Type B pancreatic cell (in vitro differentiated cells): ENCODE measurements at regions not wholly inside any gene's neighbourhood (a gene's known extent, or its start where the extent isn't known, plus 50 kb on each side); places are given as distances from the start of the nearest gene placed in this dataset.
"Not testable (repeated sequence)": the region's sequence is repeated elsewhere in the genome, so short reads cannot be mapped to it uniquely, and the experiment has no call there.

Experiments
- DNase-seq: peaks from one replicate; pipeline ENCODE4 v3.0.0; 2021; ENCODE audit warnings: mixed read lengths; ENCODE audit not compliant: unreplicated experiment; ENCODE audit errors: extremely low spot score
- H3K27ac Mint-ChIP-seq: 2 replicates; pipeline ENCODE4 v1.8.0; 2021; ENCODE audit warnings: mild to moderate bottlenecking, mixed read lengths
- H3K27me3 Mint-ChIP-seq: 2 replicates; pipeline ENCODE4 v1.8.0; 2021; ENCODE audit warnings: mixed read lengths
- H3K36me3 Mint-ChIP-seq: 2 replicates; pipeline ENCODE4 v1.8.0; 2021; ENCODE audit warnings: mixed read lengths
- H3K4me1 Mint-ChIP-seq: one replicate; pipeline ENCODE4 v1.8.0; 2021; ENCODE audit warnings: mixed read lengths; ENCODE audit not compliant: unreplicated experiment
- H3K4me3 Mint-ChIP-seq: 2 replicates; pipeline ENCODE4 v1.8.0; 2021; ENCODE audit warnings: mild to moderate bottlenecking, mixed read lengths
- H3K9me3 Mint-ChIP-seq: 2 replicates; pipeline ENCODE4 v1.8.0; 2021; ENCODE audit warnings: mixed read lengths
- TF ChIP-seq, protein P1 (sequence below): fragments of 200-600 bp; sonication (generic); conservative IDR thresholded peaks from 2 replicates; pipeline ENCODE4 v1.5.0; 2021; ENCODE audit warnings: antibody characterized with exemption, mild to moderate bottlenecking

DNA sequence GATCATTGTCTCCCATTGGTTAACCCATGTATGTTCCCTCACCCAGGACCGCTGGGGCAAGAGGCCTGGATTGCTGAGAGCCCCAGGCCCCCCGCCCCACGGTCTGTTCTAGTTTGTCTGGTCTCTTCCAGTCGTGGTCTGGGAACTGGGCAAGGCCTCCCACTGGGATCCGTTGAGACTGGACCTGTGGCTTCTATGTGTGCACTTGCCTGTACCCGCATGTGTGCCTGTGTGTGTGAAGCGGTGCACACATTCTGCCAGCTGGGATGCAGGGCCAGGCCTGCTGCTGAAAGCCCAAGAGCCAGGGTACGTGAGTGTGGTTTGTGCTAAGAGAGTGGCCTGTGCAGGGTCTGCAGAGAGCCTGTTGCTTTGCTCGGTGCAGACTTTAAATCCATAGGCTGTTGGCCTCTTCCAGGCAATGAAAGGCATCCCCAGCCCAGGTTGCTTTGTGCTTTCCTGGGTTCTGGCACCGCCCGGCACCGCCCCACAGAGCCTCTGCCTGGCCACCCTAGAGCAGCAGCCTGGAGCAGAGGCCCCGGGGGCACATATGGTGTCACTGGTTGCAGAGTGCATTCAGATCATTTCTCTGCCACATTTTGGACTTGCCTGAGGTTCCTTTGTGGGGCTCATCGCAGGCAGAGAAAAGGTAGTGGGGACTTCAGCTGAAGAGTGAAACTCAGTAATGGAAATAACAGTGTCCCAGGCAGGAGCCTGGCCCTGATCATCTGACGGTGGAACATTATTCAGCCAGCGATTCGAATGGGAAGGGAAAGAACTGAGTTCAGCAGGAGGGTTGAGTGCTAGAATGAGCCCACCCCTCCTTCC lies 215.5 kb downstream of the GLRX3 start:
- TF ChIP-seq, protein P1, sequence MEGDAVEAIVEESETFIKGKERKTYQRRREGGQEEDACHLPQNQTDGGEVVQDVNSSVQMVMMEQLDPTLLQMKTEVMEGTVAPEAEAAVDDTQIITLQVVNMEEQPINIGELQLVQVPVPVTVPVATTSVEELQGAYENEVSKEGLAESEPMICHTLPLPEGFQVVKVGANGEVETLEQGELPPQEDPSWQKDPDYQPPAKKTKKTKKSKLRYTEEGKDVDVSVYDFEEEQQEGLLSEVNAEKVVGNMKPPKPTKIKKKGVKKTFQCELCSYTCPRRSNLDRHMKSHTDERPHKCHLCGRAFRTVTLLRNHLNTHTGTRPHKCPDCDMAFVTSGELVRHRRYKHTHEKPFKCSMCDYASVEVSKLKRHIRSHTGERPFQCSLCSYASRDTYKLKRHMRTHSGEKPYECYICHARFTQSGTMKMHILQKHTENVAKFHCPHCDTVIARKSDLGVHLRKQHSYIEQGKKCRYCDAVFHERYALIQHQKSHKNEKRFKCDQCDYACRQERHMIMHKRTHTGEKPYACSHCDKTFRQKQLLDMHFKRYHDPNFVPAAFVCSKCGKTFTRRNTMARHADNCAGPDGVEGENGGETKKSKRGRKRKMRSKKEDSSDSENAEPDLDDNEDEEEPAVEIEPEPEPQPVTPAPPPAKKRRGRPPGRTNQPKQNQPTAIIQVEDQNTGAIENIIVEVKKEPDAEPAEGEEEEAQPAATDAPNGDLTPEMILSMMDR, result no peak
- DNase-seq, result peak; percentile 57
- Mint-ChIP-seq H3K27me3 (peaks cover 20% of the 10 kb centered on the region), H3K36me3 (no peaks in the 10 kb centered on the region), H3K27ac (no peak overlapping the region), H3K4me3 (no peak overlapping the region), H3K4me1 (no peaks in the 10 kb centered on the region), H3K9me3 (no peaks in the 10 kb centered on the region)

GRCh38 chr10:130352291-130352645 lies 216.1 kb downstream of the GLRX3 start:
- no peak overlapping the region for H3K27ac Mint-ChIP-seq
- H3K4me3 Mint-ChIP-seq, result no peak overlapping the region
- H3K9me3 Mint-ChIP-seq, result no peaks in the 10 kb centered on the region
- peaks cover 20% of the 10 kb centered on the region for H3K27me3 Mint-ChIP-seq
- TF ChIP-seq, protein P1, result no peak
- DNase-seq, result peak; percentile 62
- no peaks in the 10 kb centered on the region for H3K36me3 Mint-ChIP-seq
- H3K4me1 Mint-ChIP-seq, result no peaks in the 10 kb centered on the region

DNA sequence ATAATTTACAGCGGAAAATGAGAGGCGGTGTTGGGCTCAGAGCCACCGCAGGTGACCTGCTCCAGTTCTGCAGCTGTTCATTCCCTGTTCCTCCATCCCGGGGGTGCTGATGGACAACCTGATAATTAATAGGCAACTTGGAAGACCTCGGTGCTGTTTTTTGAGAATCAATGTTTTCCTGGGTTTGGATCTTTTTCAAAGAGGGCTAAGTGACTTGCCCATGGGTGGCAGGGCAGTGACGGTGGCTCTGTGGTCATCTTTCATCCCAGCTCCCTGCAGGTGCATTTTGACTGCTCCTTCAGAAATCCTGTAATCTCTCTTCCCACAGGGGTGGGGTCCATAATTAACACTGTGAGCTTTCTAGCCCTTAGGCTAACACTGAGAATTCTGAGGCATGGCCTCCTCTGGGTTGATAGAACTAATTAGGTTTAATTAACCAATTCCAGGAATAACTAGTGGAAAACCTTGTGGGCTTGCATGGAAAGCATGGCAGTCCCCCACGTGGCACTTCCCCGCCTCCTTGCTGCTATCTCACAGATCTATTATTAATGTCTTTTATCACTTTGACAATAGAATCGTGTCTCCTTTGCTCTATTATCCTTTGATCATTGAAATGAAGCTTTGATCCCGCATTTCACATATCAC lies 217.9 kb downstream of the GLRX3 start:
- TF ChIP-seq, protein P1, result no peak
- peak; percentile 31 for DNase-seq
- no peaks in the 10 kb centered on the region for H3K36me3 Mint-ChIP-seq
- no peak overlapping the region for H3K4me3 Mint-ChIP-seq
- no peak overlapping the region for H3K27ac Mint-ChIP-seq
- H3K4me1 Mint-ChIP-seq, result no peaks in the 10 kb centered on the region
- H3K9me3 Mint-ChIP-seq, result no peaks in the 10 kb centered on the region
- H3K27me3 Mint-ChIP-seq, result peaks cover 20% of the 10 kb centered on the region

DNA sequence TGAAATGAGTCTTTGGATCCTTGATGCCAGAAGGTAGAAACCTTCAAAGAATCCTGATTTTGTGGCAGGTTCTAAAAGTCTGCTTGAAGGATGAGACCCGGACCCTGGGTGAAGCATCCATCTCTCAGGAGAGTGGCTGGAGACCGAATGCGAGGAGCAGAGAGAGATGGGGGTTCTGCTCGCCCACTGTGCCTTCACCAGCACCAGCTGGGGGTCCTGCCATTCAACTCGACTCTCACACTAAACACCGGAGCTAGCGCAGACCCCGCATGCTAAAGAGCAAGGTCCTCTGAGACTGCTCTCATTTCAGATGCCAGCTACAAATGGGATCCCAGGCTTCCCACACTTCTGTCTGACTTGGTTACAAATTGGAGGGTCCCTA lies 218.4 kb downstream of the GLRX3 start:
- DNase-seq, result peak; percentile 29
- Mint-ChIP-seq H3K9me3 (no peaks in the 10 kb centered on the region), H3K4me1 (no peaks in the 10 kb centered on the region), H3K27me3 (peaks cover 24% of the 10 kb centered on the region), H3K27ac (no peak overlapping the region), H3K36me3 (no peaks in the 10 kb centered on the region), H3K4me3 (no peak overlapping the region)
- TF ChIP-seq, protein P1, result no peak

DNA sequence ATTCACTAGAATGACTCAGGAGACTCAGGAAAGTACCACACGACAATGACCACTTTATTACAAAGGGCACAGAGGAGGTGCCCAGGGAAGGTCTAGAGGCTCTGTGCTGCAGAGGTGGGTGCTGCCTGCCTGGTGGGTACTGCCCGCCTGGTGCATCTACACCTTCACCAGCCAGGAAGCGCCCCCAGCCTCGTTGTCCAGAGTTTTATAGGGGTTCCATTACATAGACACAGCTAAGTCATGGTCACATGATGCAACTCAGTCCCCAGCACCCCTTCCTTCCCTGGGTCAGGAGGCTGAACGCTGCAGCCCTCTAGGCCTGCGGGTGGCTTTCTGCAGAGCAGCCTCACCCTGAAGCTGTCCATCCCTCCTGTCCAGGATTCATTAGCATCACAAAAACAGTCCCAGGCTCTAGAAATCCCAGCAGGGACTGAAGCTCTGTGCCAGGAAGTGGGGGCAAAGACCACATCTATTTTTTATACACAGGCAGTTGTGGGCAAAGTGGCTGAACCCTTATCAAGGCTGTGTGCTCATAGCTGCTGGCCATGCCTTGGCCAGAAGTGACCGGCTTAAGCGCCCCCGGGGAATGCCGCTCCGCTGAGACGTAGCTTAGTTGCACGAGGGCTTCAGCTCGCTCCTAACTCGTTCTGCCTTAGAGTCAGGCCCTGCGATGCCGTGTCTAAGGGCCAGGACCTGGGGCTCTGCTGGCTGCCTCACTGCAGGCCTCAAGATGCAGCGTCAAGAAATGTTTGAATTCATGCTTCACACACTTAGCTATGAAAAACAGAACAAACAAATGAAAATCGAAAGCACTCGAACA lies 219.0 kb downstream of the GLRX3 start:
- H3K4me3 Mint-ChIP-seq, result no peak overlapping the region
- no peaks in the 10 kb centered on the region for H3K4me1 Mint-ChIP-seq
- no peaks in the 10 kb centered on the region for H3K36me3 Mint-ChIP-seq
- TF ChIP-seq, protein P1, result no peak
- DNase-seq, result peak; percentile 44
- H3K27ac Mint-ChIP-seq, result no peak overlapping the region
- H3K27me3 Mint-ChIP-seq, result peaks cover 24% of the 10 kb centered on the region
- H3K9me3 Mint-ChIP-seq, result no peaks in the 10 kb centered on the region

- H3K9me3 Mint-ChIP-seq, H3K36me3 Mint-ChIP-seq, H3K27ac Mint-ChIP-seq, H3K4me3 Mint-ChIP-seq, H3K4me1 Mint-ChIP-seq: not testable (repeated sequence)
- DNase-seq, result peak; percentile 31
- H3K27me3 Mint-ChIP-seq, result peaks cover 24% of the 10 kb centered on the region
These were observed 220.2 kb downstream of the GLRX3 start for GRCh38 chr10:130356429-130356828.
